ENCODE measurements at regions not wholly inside any gene's neighbourhood (a gene's known extent, or its start where the extent isn't known, plus 50 kb on each side); places are given as distances from the start of the nearest gene placed in this dataset.
A peak's percentile ranks its signal among the peaks of the same experiment; 100 is the strongest.

DNA sequence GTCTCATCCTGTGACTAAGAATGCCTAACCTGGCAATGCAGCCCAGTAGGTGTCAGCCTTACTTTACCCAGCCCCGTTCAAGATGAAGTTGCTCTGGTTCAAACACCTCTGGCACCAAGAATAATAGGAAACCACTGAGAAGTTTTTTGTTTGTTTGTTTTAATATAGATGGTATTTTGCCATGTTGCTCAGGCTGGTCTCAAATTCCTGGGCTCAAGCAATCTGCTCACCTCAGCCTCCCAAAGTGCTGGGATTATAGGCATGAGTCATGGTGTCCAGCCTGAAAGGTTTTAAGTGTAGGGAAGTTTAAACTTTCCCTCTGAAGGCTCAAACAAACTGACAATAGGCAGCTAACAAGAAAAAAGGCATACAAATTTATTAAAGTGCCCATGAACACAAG is 51.2 kb upstream of the ABCC4 start:
- no peak for DNase-seq (ENCODE audit: low read depth in 2 of 2, low spot score in 1 of 2)

- no peak for DNase-seq (ENCODE audit: low read depth in 2 of 2, low spot score in 1 of 2)
Observed at GRCh38 chr13:95354156-95354555, 52.9 kb upstream of the ABCC4 start.

GRCh38 chr13:95354680-95355487 is 53.6 kb upstream of the ABCC4 start:
- DNase-seq (ENCODE audit: low read depth in 2 of 2, low spot score in 1 of 2), result no peak

GRCh38 chr13:95355494-95355893 is 54.2 kb upstream of the ABCC4 start:
- DNase-seq (ENCODE audit: low read depth in 2 of 2, low spot score in 1 of 2), result no peak

GRCh38 chr13:95356916-95357315 is 55.7 kb upstream of the ABCC4 start:
- no peak for DNase-seq (ENCODE audit: low read depth in 2 of 2, low spot score in 1 of 2)

- no peak for DNase-seq (ENCODE audit: low read depth in 2 of 2, low spot score in 1 of 2)
Observed at GRCh38 chr13:95357875-95358274, 56.6 kb upstream of the ABCC4 start.

GRCh38 chr13:95360052-95360451 is 58.8 kb upstream of the ABCC4 start:
- no peak for DNase-seq (ENCODE audit: low read depth in 2 of 2, low spot score in 1 of 2)

GRCh38 chr13:95360464-95361097 is 59.3 kb upstream of the ABCC4 start:
- no peak for DNase-seq (ENCODE audit: low read depth in 2 of 2, low spot score in 1 of 2)

DNA sequence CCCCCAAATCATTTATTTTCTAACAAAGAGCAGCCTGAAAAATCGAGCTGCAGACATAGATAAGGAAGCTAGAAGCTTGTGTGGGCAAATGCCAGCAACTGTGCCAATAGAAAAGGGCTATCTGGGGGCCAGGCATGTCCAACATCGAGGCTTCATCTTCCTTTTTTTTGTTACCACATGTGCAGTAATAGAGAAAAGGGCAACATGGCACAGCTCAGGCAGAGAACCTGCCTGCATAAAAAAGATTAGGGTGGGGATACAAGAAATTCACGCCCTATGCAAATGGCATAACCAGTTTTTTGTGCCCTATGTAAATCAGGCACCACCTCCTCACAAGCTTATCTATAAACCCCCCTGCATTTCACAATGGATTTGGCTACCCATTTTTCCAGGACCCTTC is 60.4 kb upstream of the ABCC4 start:
- no peak for DNase-seq (ENCODE audit: low read depth in 2 of 2, low spot score in 1 of 2)

DNA sequence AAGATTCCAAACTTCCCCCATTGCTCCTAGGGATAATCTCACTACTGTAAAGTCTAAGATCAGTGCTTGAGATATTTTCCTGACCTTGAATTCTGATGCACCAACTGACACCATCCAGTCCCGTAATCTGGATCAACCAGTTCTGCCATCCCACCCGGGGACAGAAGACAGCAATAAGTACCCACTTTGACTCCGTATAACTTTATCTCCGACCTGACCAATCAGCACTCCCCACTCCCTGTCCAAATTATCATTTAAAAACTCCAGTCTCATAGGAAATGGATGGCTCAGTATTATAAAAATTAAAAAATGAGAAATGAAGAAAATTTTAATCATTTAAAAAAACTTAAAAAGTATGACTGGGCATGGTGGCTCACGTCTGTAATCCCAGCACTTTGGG is 61.4 kb upstream of the ABCC4 start:
- no peak for DNase-seq (ENCODE audit: low read depth in 2 of 2, low spot score in 1 of 2)

DNA sequence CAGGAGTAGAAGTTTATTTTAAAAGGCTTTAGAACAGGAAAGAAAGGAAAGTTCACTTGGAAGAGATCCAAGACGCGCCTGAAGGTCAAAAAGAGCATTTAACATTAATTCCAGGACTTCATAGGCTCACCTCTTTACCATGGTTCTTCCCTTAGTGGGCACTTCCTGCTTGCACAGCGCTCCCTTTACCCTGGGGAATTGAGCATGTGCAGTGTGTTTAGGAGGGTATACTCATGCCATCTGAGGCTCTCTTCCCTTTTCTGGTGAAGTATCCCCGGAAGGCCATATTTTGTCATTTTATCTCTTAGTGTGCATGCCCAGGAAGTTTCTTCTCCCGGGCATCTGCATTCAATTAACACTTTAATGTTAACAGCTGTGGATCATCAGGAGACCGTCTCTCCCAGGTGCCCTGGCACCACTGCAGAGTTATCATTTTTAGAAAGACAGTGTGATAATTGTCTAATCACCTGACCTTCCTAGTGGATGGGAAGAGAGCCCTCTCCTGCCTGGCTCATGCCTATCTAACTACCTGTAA is 66.1 kb upstream of the ABCC4 start:
- no peak for DNase-seq (ENCODE audit: low read depth in 2 of 2, low spot score in 1 of 2)

GRCh38 chr13:95368998-95369397 is 67.7 kb upstream of the ABCC4 start:
- DNase-seq (ENCODE audit: low read depth in 2 of 2, low spot score in 1 of 2), result no peak

- DNase-seq (ENCODE audit: low read depth in 2 of 2, low spot score in 1 of 2), result no peak
Observed at GRCh38 chr13:95375706-95376105, 74.5 kb upstream of the ABCC4 start.

GRCh38 chr13:95378603-95379002 is 77.4 kb upstream of the ABCC4 start:
- DNase-seq (ENCODE audit: low read depth in 2 of 2, low spot score in 1 of 2), result no peak

DNA sequence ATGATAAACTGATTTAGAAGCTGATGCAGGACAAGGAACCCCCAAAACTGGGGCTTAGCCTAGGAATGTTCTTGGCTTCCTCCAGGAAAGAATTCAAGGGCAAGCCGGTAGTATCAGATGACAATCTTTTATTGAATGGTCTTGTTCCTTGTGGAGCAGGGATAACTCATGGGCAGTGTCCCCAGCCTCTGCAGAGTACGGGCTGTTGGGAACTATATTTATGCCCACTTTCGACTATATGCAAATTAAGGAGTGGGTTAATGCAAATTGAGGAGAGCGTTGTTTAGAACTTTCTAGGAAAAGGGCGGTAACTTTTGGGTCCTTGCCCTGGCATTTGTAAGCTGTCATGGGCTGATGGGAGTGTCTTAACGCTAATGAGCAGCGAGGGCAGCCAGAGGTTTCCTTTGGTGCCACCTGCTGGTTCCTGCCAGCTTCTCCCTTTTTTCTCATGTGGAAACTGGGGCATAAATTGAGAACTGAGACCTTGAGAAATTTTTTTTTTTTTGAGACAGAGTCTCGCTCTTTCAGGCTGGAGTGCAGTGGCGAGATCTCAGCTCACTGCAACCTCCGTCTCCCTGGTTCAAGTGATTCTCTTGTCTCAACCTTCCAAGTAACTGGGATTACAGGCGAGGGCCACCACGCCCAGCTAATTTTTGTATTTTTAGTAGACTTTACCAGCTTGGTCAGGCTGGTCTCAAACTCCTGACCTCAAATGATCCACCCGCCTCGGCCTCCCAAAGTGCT is 79.4 kb upstream of the ABCC4 start:
- peak; percentile 28 to 34 for DNase-seq (ENCODE audit: low read depth in 2 of 2, low spot score in 1 of 2)

- DNase-seq (ENCODE audit: low read depth in 2 of 2, low spot score in 1 of 2), result no peak
Observed at GRCh38 chr13:95381212-95381527, 79.9 kb upstream of the ABCC4 start.

GRCh38 chr13:95382411-95382810 is 81.2 kb upstream of the ABCC4 start:
- DNase-seq (ENCODE audit: low read depth in 2 of 2, low spot score in 1 of 2), result no peak

- DNase-seq (ENCODE audit: low read depth in 2 of 2, low spot score in 1 of 2), result no peak
Observed at GRCh38 chr13:95382916-95383315, 81.7 kb upstream of the ABCC4 start.

GRCh38 chr13:95385373-95385772 is 84.1 kb upstream of the ABCC4 start:
- DNase-seq (ENCODE audit: low read depth in 2 of 2, low spot score in 1 of 2), result no peak

- DNase-seq (ENCODE audit: low read depth in 2 of 2, low spot score in 1 of 2), result no peak
Observed at GRCh38 chr13:95385798-95386197, 84.5 kb upstream of the ABCC4 start.

GRCh38 chr13:95386370-95386769 is 85.1 kb upstream of the ABCC4 start:
- DNase-seq (ENCODE audit: low read depth in 2 of 2, low spot score in 1 of 2), result no peak

GRCh38 chr13:95387733-95388207 is 86.5 kb upstream of the ABCC4 start:
- no peak for DNase-seq (ENCODE audit: low read depth in 2 of 2, low spot score in 1 of 2)

Measured in stimulated activated CD8-positive, alpha-beta memory T cell treated with anti-CD3 and anti-CD28 coated beads, Interleukin-4, amount 100 ng/mL, for 4 hours (primary cell).